ENCODE measurements at regions not wholly inside any gene's neighbourhood (a gene's known extent, or its start where the extent isn't known, plus 50 kb on each side); places are given as distances from the start of the nearest gene placed in this dataset.
A peak's percentile ranks its signal among the peaks of the same experiment; 100 is the strongest.
"Not testable (repeated sequence)": the region's sequence is repeated elsewhere in the genome, so short reads cannot be mapped to it uniquely, and the experiment has no call there.

DNA sequence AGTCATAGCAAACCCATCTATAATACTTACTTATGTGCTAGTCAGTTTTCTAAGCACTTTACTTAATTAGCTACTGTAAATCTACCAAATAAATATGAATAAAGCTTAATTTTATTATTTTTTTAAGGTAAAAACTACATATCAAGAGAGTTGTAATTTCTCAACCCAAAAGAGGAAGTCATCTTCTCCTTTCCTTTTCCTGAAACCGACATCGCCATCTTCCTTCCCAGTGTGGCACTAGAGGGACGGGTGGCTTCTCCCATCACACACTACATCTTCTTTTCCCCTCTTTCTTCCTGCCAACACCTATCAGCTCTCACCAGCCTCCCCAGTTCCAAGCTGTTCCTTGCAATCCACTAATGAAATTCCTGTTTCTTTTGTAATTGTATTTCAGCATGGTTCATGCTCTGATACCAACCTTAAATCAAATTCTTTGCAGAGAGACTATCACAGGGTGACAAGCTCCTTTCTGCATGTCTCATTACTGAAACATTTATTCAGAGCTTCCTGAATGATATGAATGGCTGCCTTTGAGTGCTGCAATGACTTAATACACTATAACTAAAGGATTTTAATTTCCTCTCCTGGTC lies 251.6 kb upstream of the FAM78B start:
- H3K4me3 ChIP-seq (ENCODE audit: low read length): no peak overlapping the region
- no peak for TF ChIP-seq CTCF (conservative IDR thresholded peaks at IDR 0.05; ENCODE audit: low read length)
- no peak for DNase-seq (ENCODE audit: low read depth)

DNA sequence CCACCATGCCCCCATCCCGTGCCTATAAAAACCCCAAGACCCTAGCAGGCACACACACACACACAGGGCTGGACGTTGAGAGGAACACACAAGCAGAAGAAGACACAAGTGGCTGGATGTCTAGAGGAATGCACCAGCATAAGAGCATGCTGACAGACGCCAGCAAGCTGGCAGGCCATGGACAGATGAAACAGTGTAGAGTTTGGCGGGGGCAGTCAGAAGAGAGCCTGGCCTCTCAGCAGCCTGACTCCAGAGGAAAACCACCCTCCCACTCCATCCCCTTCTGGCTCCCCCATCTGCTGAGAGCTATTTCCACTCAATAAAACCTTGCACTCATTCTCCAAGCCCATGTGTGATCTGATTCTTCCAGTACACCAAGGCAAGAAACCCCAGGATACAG lies 255.8 kb upstream of the FAM78B start:
- DNase-seq (ENCODE audit: low read depth); H3K4me3 ChIP-seq (ENCODE audit: low read length): not testable (repeated sequence)

DNA sequence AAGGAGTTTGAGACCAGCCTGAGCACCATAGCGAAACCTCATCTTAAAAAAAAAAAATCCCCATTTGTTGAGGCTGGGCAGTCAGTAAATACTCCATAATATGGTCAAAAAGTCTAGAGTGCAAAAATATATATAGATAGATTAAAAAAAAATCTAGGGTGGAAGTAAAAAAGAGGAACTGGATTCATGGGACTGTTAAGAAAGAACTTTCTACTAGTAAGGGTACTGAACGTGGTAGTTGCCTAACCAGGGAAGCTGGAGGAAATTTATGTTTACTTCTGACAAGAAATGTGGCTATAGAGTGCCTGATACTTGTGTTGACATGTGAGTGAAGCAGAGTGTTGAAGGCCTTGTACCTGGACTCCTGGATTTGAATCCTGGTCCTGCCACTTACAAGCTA lies 265.9 kb upstream of the FAM78B start:
- DNase-seq (ENCODE audit: low read depth): no peak
- TF ChIP-seq CTCF (conservative IDR thresholded peaks at IDR 0.05; ENCODE audit: low read length): no peak
- H3K4me3 ChIP-seq (ENCODE audit: low read length): no peak overlapping the region

DNA sequence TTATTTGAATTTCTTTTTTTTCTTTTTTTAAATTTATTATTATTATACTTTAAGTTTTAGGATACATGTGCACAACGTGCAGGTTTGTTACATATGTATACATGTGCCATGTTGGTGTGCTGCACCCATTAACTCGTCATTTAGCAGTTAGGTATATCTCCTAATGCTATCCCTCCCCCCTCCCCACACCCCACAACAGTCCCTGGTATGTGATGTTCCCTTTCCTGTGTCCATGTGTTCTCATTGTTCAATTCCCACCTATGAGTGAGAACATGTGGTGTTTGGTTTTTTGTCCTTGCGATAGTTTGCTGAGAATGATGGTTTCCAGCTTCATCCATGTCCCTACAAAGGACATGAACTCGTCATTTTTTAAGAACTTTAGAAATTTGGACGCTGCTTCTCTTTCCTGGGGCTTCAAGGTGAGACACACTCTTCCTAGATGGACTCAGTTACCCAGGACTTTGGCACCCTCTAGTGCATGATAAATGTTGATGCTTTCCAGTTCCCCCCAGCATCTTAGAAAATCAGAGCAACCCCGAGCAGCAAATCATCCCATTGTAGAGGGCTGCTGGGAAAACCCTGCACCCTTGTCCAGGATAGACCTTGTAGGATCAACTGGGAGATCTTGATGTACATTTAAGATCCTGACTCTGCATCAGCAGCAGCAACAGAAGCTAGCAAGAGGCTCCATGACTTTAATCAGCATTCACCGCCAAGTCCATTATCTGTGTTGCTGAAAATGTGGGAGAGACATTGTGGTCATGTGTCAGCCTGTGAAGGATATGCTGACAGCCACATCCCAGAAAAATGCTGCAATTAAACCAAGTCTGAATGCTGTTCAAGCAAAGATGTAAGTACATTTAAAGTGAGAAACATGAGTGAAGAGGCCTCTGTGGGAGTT lies 266.9 kb upstream of the FAM78B start:
- peak; percentile 13; the same call in 1 of the 2 replicates for TF ChIP-seq CTCF (conservative IDR thresholded peaks at IDR 0.05; ENCODE audit: low read length)
- H3K4me3 ChIP-seq (ENCODE audit: low read length): not testable (repeated sequence)
- peak; percentile 0 for DNase-seq (ENCODE audit: low read depth)

- no peak for TF ChIP-seq CTCF (conservative IDR thresholded peaks at IDR 0.05; ENCODE audit: low read length)
- H3K4me3 ChIP-seq (ENCODE audit: low read length): no peak overlapping the region
- DNase-seq (ENCODE audit: low read depth): no peak
These were observed 290.9 kb upstream of the FAM78B start for GRCh38 chr1:166457700-166458099.

GRCh38 chr1:166464333-166464732 lies 297.5 kb upstream of the FAM78B start:
- no peak for TF ChIP-seq CTCF (conservative IDR thresholded peaks at IDR 0.05; ENCODE audit: low read length)
- DNase-seq (ENCODE audit: low read depth): no peak
- H3K4me3 ChIP-seq (ENCODE audit: low read length): no peak overlapping the region

- TF ChIP-seq CTCF (conservative IDR thresholded peaks at IDR 0.05; ENCODE audit: low read length): no peak
- no peak overlapping the region for H3K4me3 ChIP-seq (ENCODE audit: low read length)
- DNase-seq (ENCODE audit: low read depth): no peak
These were observed 303.2 kb upstream of the FAM78B start for GRCh38 chr1:166470014-166470413.

All from AG10803 (cell line).